ENCODE measurements at regions not wholly inside any gene's neighbourhood (a gene's known extent, or its start where the extent isn't known, plus 50 kb on each side); places are given as distances from the start of the nearest gene placed in this dataset.

GRCh38 chr15:66848686-66849392, 146.8 kb downstream of the SMAD6 start:
- no peak for DNase-seq

- no peak for DNase-seq
Measured at GRCh38 chr15:66849393-66849745, 147.3 kb downstream of the SMAD6 start.

GRCh38 chr15:66849746-66850077, 147.7 kb downstream of the SMAD6 start:
- no peak for DNase-seq

- DNase-seq: no peak
Measured at GRCh38 chr15:66850078-66850991, 148.3 kb downstream of the SMAD6 start.

GRCh38 chr15:66850996-66851310, 148.9 kb downstream of the SMAD6 start:
- no peak for DNase-seq

- peak; percentile 82 for DNase-seq
Measured at GRCh38 chr15:66851311-66852063, 149.5 kb downstream of the SMAD6 start.

- DNase-seq: no peak
Measured at GRCh38 chr15:66852064-66852905, 150.2 kb downstream of the SMAD6 start.

GRCh38 chr15:66854012-66854965, 152.3 kb downstream of the SMAD6 start:
- no peak for DNase-seq

- DNase-seq: peak; percentile 57
Measured at GRCh38 chr15:66855041-66855440, 153.0 kb downstream of the SMAD6 start.

GRCh38 chr15:66857694-66858093, 155.7 kb downstream of the SMAD6 start:
- DNase-seq: no peak

- DNase-seq: peak; percentile 44
Measured at GRCh38 chr15:66858423-66859207, 156.6 kb downstream of the SMAD6 start.

- no peak for DNase-seq
Measured at GRCh38 chr15:66859688-66860253, 157.7 kb downstream of the SMAD6 start.

- DNase-seq: no peak
Measured at GRCh38 chr15:66860844-66861243, 158.8 kb downstream of the SMAD6 start.

GRCh38 chr15:66862111-66862939, 160.3 kb downstream of the SMAD6 start:
- DNase-seq: peak; percentile 56

GRCh38 chr15:66862940-66863335, 160.9 kb downstream of the SMAD6 start:
- DNase-seq: peak; percentile 91

- DNase-seq: no peak
Measured at GRCh38 chr15:66863390-66864085, 161.5 kb downstream of the SMAD6 start.

GRCh38 chr15:66864086-66864830, 162.2 kb downstream of the SMAD6 start:
- DNase-seq: no peak

- DNase-seq: no peak
Measured at GRCh38 chr15:66864871-66865281, 162.8 kb downstream of the SMAD6 start.

Data from fibroblast of skin of right biceps (primary cell).